ENCODE measurements at regions not wholly inside any gene's neighbourhood (a gene's known extent, or its start where the extent isn't known, plus 50 kb on each side); places are given as distances from the start of the nearest gene placed in this dataset.
A peak's percentile ranks its signal among the peaks of the same experiment; 100 is the strongest.

GRCh38 chr5:56337715-56338319 is 104.7 kb upstream of the ANKRD55 start:
- TF ChIP-seq CTCF (IDR thresholded peaks at IDR 0.05) = no peak
- H3K27me3 ChIP-seq = no peaks in the 10 kb centered on the region
- no peaks in the 10 kb centered on the region for H3K4me1 ChIP-seq
- H3K9me3 ChIP-seq = peaks cover 0 to 15% (median 0%) of the 10 kb centered on the region in 11 donors
- intact Hi-C loops (cut with DNase I) = no loop called here
- H3K4me3 ChIP-seq = no peak overlapping the region
- no peak overlapping the region for H3K27ac ChIP-seq
- WGBS, 2 donors = 94 to 96% methylated on average over 5 of the region's 5 CpGs
- no peak for ATAC-seq
- H3K36me3 ChIP-seq = no peaks in the 10 kb centered on the region
- no peak for DNase-seq

- Histone ChIP-seq H3K4me1 (peaks cover 0 to 10% (median 6%) of the 10 kb centered on the region in 9 donors), H3K4me3 (no peak overlapping the region), H3K9me3 (peaks cover 0 to 15% (median 0%) of the 10 kb centered on the region in 11 donors), H3K27ac (no peak overlapping the region), H3K27me3 (no peaks in the 10 kb centered on the region), H3K36me3 (no peaks in the 10 kb centered on the region)
- ATAC-seq (no peak), DNase-seq (no peak)
- intact Hi-C loops (cut with DNase I) = no loop called here
- no peak for TF ChIP-seq CTCF (IDR thresholded peaks at IDR 0.05)
Measured at GRCh38 chr5:56335212-56335611, 102.1 kb upstream of the ANKRD55 start.

DNA sequence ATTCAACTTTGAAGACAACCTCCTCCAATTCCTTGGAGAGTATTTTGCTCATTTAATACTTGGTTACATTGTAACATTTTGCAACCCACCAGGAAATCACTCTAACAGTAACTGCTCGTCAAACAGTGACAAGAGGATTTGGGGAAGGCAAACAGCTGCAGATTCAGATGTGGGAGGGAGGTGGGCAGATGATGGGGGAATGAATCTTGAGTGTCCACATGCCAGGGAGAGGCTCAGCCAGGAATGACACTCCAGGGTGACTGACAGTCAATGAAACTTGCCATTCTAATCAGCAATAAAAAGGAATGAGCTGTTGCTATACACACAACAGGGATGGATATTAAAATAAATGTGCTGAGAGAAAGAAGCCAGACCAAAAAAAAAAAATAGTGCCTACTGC is 97.7 kb upstream of the ANKRD55 start:
- H3K9me3 ChIP-seq = peaks cover 0 to 13% (median 0%) of the 10 kb centered on the region in 11 donors
- TF ChIP-seq CTCF (IDR thresholded peaks at IDR 0.05) = no peak
- ATAC-seq (peak; percentile 29 to 92 (median 82)), DNase-seq (peak in 1 of 2 donors; percentile 31)
- H3K36me3 ChIP-seq = no peaks in the 10 kb centered on the region
- H3K27me3 ChIP-seq = no peaks in the 10 kb centered on the region
- intact Hi-C loops (cut with DNase I) = no loop called here
- H3K4me3 ChIP-seq = no peak overlapping the region
- H3K27ac ChIP-seq = peak overlapping the region in 6 of 10 donors; percentile 21 to 55 (median 38)
- H3K4me1 ChIP-seq = peaks cover 0 to 34% (median 12%) of the 10 kb centered on the region in 9 donors
- 47 to 49% methylated on average over 1 of the region's 1 CpG for WGBS, 2 donors

DNA sequence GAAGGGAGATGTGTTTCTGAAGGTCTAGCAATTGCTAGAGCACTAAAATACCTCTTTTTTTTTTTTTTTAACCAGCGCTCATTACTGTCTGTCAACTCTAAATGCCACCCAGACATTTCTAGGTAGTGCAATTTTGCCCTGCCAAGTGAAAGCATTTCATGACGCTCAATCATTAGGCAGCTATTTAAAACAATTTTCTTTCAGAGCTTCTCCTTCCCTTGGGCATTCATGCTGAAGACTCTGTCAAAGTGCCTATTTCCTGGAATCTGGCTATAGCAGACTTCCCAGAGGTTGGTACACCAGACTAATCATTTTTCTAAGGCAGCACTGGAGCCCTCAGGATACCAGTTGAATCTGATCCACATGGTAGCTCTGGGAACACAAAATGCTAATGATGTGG is 97.0 kb upstream of the ANKRD55 start:
- no peaks in the 10 kb centered on the region for H3K27me3 ChIP-seq
- no peaks in the 10 kb centered on the region for H3K36me3 ChIP-seq
- peak in 5 of 8 donors; percentile 23 to 74 (median 59) for ATAC-seq
- no peak for TF ChIP-seq CTCF (IDR thresholded peaks at IDR 0.05)
- no peak for DNase-seq
- H3K27ac ChIP-seq = peak overlapping the region in 7 of 10 donors; percentile 21 to 55 (median 32)
- intact Hi-C loops (cut with DNase I) = no loop called here
- 60 to 66% methylated on average over 2 of the region's 2 CpGs for WGBS, 2 donors
- H3K9me3 ChIP-seq = peaks cover 0 to 10% (median 0%) of the 10 kb centered on the region in 11 donors
- peaks cover 0 to 34% (median 12%) of the 10 kb centered on the region in 9 donors for H3K4me1 ChIP-seq
- no peak overlapping the region for H3K4me3 ChIP-seq

Data from heart right ventricle (tissue), 16 donors.